NCI-H526 treated with DMSO at 0.1 percent for 48 hours (cell line): ENCODE measurements at regions not wholly inside any gene's neighbourhood (a gene's known extent, or its start where the extent isn't known, plus 50 kb on each side); places are given as distances from the start of the nearest gene placed in this dataset.
A peak's percentile ranks its signal among the peaks of the same experiment; 100 is the strongest.
"Not testable (repeated sequence)": the region's sequence is repeated elsewhere in the genome, so short reads cannot be mapped to it uniquely, and the experiment has no call there.

ENCODE experiments used
- DNase-seq: peaks from one replicate; lab custom pipeline; 2025; lab: John Stamatoyannopoulos, UW

GRCh38 chr7:112982441-112983063, 104.1 kb downstream of the GPR85 start:
- no peak for DNase-seq

- no peak for DNase-seq
Observed at GRCh38 chr7:112981966-112982365, 104.7 kb downstream of the GPR85 start.

- not testable (repeated sequence) for DNase-seq
Observed at GRCh38 chr7:112979055-112979454, 107.6 kb downstream of the GPR85 start.

GRCh38 chr7:112977244-112977955, 109.2 kb downstream of the GPR85 start:
- not testable (repeated sequence) for DNase-seq

DNA sequence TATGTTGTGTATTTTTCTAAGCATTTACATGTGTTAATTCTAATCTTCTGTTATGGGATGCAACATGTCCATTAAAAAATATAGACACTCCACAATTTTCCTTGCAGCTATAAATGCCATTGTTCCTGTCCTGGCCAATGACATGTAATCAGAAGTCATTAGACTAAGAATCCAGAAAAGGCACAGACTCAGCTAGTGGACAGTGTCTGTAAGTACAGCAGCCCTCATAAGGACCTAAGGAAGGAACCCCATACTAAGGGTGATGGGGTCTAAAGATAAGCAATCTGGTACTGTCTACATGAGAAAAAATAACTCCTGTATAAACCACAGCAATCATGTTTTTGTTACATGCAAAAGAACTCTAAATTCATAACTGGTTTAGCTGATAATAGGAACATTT, 115.9 kb downstream of the GPR85 start:
- no peak for DNase-seq

GRCh38 chr7:112969946-112970345, 116.7 kb downstream of the GPR85 start:
- DNase-seq = no peak

- no peak for DNase-seq
Observed at GRCh38 chr7:112965506-112965905, 121.1 kb downstream of the GPR85 start.

DNA sequence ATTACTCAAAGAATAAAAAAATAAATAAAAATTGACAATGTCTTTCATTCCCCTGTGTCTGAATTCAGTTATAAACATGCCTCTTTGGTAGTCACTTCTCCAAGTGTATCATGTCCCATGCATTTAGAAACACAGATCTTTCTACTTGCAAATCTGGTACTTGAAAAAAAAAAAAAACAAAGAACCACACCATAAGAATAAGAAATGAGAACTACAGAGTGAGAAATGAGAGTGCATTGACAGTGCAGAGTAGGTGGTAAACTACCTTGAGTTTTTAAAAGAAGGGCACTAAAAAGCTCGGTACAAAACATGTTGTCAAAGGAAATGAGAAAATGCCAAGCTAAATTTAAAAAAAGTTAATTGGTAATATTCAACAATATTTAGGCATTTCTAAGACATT, 123.0 kb downstream of the GPR85 start:
- DNase-seq = no peak

DNA sequence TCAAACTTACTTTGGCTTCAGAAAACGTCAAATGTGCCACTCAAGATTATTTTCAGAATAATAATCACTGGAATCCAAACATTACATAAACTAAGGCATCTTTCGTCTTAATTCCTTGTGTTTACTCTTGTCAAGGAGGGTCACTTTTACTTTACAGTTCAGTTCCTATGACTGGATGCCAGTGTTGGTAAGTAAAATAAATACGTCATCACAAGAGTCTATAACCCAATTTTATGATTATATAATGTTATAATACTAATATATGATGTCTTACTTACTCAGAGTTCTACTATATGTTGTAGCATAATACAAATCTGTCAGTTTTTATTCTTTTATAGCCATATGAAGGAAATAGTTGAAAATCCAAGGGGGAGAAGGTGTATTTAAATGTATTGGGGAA, 123.8 kb downstream of the GPR85 start:
- no peak for DNase-seq

DNA sequence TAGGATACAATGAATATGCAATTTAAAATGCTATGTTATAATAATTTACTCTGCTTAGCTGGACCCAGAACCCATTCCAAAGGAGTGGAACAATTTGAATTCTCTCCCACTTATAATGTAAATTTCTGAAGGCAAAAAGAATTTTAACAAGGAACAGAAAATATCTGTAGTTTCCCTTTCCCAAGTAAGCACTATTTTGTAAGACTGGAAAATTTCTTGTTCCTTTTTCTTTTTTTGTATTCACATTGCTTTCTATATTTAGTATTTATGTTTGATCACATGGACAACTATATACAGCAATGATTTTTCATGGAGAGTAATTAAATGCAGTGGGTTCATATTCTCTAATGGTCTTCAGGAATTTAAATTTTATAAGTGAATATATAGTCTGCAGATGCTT, 127.4 kb downstream of the GPR85 start:
- no peak for DNase-seq

DNA sequence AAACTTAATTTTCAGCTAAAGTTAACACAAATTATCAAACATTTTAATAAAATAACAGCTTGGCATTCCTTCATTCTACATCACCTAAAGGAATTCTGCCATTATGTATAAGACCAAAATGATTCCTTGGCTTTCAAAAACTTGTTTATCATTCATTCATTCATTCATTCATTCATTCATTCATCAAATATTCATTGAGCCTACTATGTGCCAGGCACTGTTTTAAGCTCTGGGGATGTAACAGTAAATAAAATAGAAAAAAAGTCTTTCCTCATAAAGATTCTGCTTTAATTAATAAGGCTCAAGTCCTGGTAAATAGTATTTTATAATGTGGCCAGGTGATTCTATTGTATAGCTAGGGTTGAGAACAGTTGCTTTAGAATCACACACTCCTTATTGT, 127.9 kb downstream of the GPR85 start:
- no peak for DNase-seq

DNA sequence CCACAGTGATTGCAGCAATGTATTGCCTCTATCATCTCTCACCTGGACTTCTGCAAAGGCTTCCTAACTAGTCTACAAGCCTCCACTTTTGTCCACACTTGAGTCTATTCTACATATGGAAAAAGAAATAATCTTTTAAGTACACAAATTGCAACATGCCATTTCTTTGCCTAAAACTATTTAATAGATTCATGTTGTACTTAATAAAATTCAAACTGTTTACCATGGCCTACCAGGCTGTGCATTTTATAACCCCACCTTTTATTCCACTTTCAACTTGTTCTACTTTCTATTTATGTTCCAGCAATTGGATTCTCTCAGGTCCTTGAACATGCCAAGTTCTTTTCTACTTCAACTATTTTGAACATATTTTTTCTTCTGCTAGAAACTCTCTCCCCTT, 128.7 kb downstream of the GPR85 start:
- DNase-seq = no peak

- not testable (repeated sequence) for DNase-seq
Observed at GRCh38 chr7:112953031-112953430, 133.6 kb downstream of the GPR85 start.

GRCh38 chr7:112951070-112951469, 135.6 kb downstream of the GPR85 start:
- DNase-seq = no peak

GRCh38 chr7:112949682-112950081, 136.9 kb downstream of the GPR85 start:
- DNase-seq = not testable (repeated sequence)

- DNase-seq = no peak
Observed at GRCh38 chr7:112946350-112946749, 140.3 kb downstream of the GPR85 start.

DNA sequence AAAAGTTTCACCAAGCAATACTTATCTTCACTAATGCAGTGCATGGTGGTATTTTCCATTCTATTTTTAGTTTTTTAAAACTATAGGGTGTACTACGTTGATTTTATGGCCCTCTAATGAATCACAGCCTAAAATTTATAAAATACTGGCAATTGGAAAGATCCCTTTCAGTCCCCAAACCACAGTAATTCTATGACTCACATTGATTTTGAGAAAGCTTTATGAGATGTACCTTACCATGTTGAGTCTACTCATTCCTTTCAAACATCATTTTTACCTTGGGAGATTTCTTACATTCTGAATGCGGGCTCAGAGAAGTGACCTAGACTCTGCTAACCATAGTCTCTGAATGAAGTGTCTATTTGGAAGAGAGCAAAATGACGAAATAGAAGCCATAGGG, 141.6 kb downstream of the GPR85 start:
- no peak for DNase-seq

GRCh38 chr7:112942981-112943380, 143.6 kb downstream of the GPR85 start:
- DNase-seq = no peak

- not testable (repeated sequence) for DNase-seq
Observed at GRCh38 chr7:112942125-112942524, 144.5 kb downstream of the GPR85 start.

GRCh38 chr7:112940314-112940732, 146.3 kb downstream of the GPR85 start:
- peak; percentile 95 for DNase-seq

DNA sequence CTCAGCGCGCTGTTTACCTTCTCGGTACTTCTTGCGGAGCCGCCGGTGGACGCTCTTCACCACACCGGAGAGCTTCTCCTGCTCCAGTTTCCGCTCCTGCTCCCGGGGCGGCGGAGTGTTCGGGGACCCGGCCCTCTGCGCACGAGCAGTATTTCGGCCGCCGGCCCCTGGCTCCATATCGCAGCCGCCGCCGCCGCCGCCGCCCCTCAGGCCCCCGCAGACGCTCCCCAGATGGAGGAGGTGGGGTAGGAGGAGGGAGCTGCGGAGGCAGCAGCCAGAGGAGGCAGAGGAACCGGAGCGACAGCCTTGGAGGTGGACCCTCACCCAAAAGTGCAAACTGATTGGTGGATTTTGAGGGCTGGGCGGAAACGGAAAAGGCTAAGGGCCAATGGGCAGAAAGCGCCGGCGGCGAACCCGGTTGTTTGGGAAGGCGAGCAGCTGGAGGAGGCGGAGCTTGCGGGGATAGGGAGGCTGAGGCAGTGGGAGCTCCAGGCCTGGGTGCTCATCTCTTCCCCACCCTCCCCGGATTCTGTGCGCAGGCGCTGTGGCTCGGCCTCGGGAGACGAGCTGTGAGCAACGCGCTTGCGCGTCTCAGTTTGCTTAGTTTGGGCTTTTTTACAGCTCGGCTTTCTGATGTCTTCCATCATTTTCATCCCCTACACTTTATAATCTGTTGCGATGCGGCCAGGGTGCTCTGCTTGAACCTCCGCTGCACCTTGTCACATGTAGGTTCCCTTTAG, 146.9 kb downstream of the GPR85 start:
- DNase-seq = peak; percentile 99

- peak; percentile 37 for DNase-seq
Observed at GRCh38 chr7:112938863-112939573, 147.6 kb downstream of the GPR85 start.
